AG04450 (cell line): ENCODE measurements at regions not wholly inside any gene's neighbourhood (a gene's known extent, or its start where the extent isn't known, plus 50 kb on each side); places are given as distances from the start of the nearest gene placed in this dataset.

ENCODE experiments used
- CTCF ChIA-PET: fragments of 300-600, 350-600 bp; formaldehyde crosslinking; extraction: SDS; loops from one replicate; lab custom pipeline; 2022; ENCODE audit warnings: antibody characterized with exemption, inconsistent platforms; lab: Charles Lee
- POLR2A ChIA-PET: fragments of 350-600 bp; formaldehyde crosslinking; extraction: SDS; loops from one replicate; lab custom pipeline; 2021; ENCODE audit warnings: antibody characterized with exemption, inconsistent platforms; lab: Yijun Ruan, JAX
- DNase-seq: peaks from one replicate; pipeline ENCODE4 v3.0.0-alpha.2; 2011; ENCODE audit warnings: low read depth, low spot score
- H3K27ac ChIP-seq: one replicate; pipeline ENCODE4 v1.5.1; 2012; ENCODE audit warnings: low read depth, low read length, control low read depth
- H3K27me3 ChIP-seq: one replicate; pipeline ENCODE4 v1.6.0; 2012; ENCODE audit warnings: low read length; ENCODE audit not compliant: control insufficient read depth, insufficient read depth
- H3K4me3 ChIP-seq: 2 replicates; pipeline ENCODE4 v1.5.1; 2011; ENCODE audit warnings: mild to moderate bottlenecking, low read depth, low read length, control low read depth
- H3K9me3 ChIP-seq: 2 replicates; pipeline ENCODE4 v1.5.1; 2012; ENCODE audit warnings: low read length; ENCODE audit not compliant: control insufficient read depth, insufficient read depth
- CTCF ChIP-seq: IDR thresholded peaks from 2 replicates; pipeline ENCODE4 v1.5.1; 2011; ENCODE audit warnings: low read depth, low read length, control low read depth, inconsistent platforms

DNA sequence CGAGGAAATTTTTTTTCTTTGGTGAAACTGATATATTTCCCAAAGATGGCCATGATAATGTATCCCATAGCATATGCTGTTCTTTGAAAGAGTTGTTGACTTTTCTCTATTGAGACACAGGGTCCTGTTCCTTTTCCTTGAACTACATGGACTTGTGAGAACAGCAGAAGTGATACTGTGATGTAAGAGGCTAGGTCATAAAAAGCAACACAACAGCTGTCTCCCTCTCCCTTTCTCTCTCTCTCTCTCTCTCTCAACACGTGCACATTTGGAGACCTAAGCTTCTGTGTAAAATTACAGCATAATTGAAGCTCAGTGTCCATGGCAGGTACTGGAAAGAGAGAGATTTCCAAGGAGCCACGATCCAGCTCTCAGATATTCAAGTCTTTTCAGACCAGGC is 1712.4 kb downstream of the EFNB2 start:
- Histone ChIP-seq H3K27ac (no peak overlapping the region), H3K9me3 (no peaks in the 10 kb centered on the region; the same call in 1 of the 2 replicates), H3K4me3 (no peak overlapping the region), H3K27me3 (no peaks in the 10 kb centered on the region)
- CTCF ChIA-PET, result no interaction called here
- DNase-seq, result no peak
- POLR2A ChIA-PET, result no interaction called here
- no peak for TF ChIP-seq CTCF

DNA sequence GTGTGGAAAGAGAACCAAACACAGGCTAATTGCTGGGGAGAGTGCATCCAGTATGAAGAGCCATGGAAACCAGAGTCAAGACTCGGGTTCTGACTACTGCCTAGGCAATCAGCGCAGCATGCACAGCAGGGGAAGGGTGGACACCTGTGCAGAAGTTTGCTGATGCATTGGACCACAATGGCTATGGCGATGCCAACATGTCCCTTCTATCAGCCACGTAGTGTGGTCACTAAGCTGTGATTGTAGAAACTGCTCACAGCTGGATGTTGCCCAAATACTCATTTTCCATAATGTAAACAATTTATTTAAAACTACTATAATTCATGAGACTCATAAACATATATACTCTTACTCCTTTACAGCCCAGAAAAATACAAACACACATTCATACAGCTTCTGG is 1718.2 kb downstream of the EFNB2 start:
- H3K4me3 ChIP-seq, result no peak overlapping the region
- DNase-seq, result no peak
- no peak for TF ChIP-seq CTCF
- no peaks in the 10 kb centered on the region for H3K27me3 ChIP-seq
- POLR2A ChIA-PET, result no interaction called here
- H3K27ac ChIP-seq, result no peak overlapping the region
- no peaks in the 10 kb centered on the region for H3K9me3 ChIP-seq
- CTCF ChIA-PET, result no interaction called here

- H3K27ac ChIP-seq, result no peak overlapping the region
- DNase-seq, result no peak
- POLR2A ChIA-PET, result no interaction called here
- no peak overlapping the region for H3K4me3 ChIP-seq
- no peaks in the 10 kb centered on the region for H3K27me3 ChIP-seq
- no peak for TF ChIP-seq CTCF
- CTCF ChIA-PET, result no interaction called here
- H3K9me3 ChIP-seq, result no peaks in the 10 kb centered on the region
Observed at GRCh38 chr13:104816726-104817125, 1718.7 kb downstream of the EFNB2 start.

GRCh38 chr13:104810242-104810641 is 1725.2 kb downstream of the EFNB2 start:
- DNase-seq, result no peak
- no peak overlapping the region for H3K27ac ChIP-seq
- TF ChIP-seq CTCF, result no peak
- POLR2A ChIA-PET, result no interaction called here
- no peaks in the 10 kb centered on the region for H3K27me3 ChIP-seq
- no peak overlapping the region for H3K4me3 ChIP-seq
- CTCF ChIA-PET, result no interaction called here
- no peaks in the 10 kb centered on the region for H3K9me3 ChIP-seq

- no peak for TF ChIP-seq CTCF
- H3K4me3 ChIP-seq, result no peak overlapping the region
- no peak for DNase-seq
- H3K27ac ChIP-seq, result no peak overlapping the region
- ChIA-PET CTCF (interaction anchor here (0.6 kb wide), 1 partner anchor 231 kb away, joined by 4 read pairs; no protein-coding TSS in a partner anchor), POLR2A (no interaction called here)
- no peaks in the 10 kb centered on the region for H3K27me3 ChIP-seq
- H3K9me3 ChIP-seq, result no peaks in the 10 kb centered on the region
Observed at GRCh38 chr13:104809483-104809882, 1726.0 kb downstream of the EFNB2 start.
